ENCODE measurements at regions not wholly inside any gene's neighbourhood (a gene's known extent, or its start where the extent isn't known, plus 50 kb on each side); places are given as distances from the start of the nearest gene placed in this dataset.

GRCh38 chr10:3699916-3700315 is 85.1 kb downstream of the KLF6 start:
- no peak overlapping the region for H3K27ac ChIP-seq (ENCODE audit: low read depth, low read length)
- no peaks in the 10 kb centered on the region for H3K79me1 ChIP-seq (ENCODE audit: low read length)
- no peak overlapping the region for H4K8ac ChIP-seq (ENCODE audit: low read depth, low read length)
- H3K23ac ChIP-seq (ENCODE audit: low read length), result no peak overlapping the region
- H2BK5ac ChIP-seq (ENCODE audit: low read length), result no peak overlapping the region
- H3K36me3 ChIP-seq (ENCODE audit: control insufficient read depth, insufficient read depth, low read length), result no peaks in the 10 kb centered on the region
- H3K4ac ChIP-seq (ENCODE audit: low read depth, low read length), result no peak overlapping the region
- DNase-seq, result peak; percentile 55
- H2AK5ac ChIP-seq (ENCODE audit: low read length), result no peak overlapping the region
- H3K4me1 ChIP-seq (ENCODE audit: control insufficient read depth, low read depth, low read length), result peaks cover 7% of the 10 kb centered on the region
- no peak overlapping the region for H3K4me2 ChIP-seq (ENCODE audit: low read length)
- H3K9ac ChIP-seq (ENCODE audit: low read length), result no peak overlapping the region
- no peak overlapping the region for H2BK15ac ChIP-seq (replicated peaks; ENCODE audit: low read depth)
- no peak overlapping the region for H2BK120ac ChIP-seq (ENCODE audit: low read depth, low read length)
- H3K27me3 ChIP-seq (ENCODE audit: insufficient read depth, low read length, poor library complexity), result no peaks in the 10 kb centered on the region
- WGBS (ENCODE audit: extremely low coverage, insufficient coverage, low lambda C conversion rate), result no CpG with 5 or more reads among the region's 5 CpGs
- H3K4me3 ChIP-seq (ENCODE audit: low read length), result no peak overlapping the region
- no peak overlapping the region for H3K56ac ChIP-seq (ENCODE audit: low read length)
- no peak overlapping the region for H4K5ac ChIP-seq (ENCODE audit: low read length)
- no peaks in the 10 kb centered on the region for H3K79me2 ChIP-seq (ENCODE audit: control insufficient read depth, insufficient read depth, low read length)
- H3K18ac ChIP-seq (ENCODE audit: low read length), result peak overlapping the region; percentile 40

- WGBS (ENCODE audit: extremely low coverage, insufficient coverage, low lambda C conversion rate), result no CpG with 5 or more reads among the region's 1 CpG
- H3K27ac ChIP-seq (ENCODE audit: low read depth, low read length), result no peak overlapping the region
Observed at GRCh38 chr10:3698312-3698711, 86.7 kb downstream of the KLF6 start.

GRCh38 chr10:3693698-3694080 is 91.3 kb downstream of the KLF6 start:
- H4K8ac ChIP-seq (ENCODE audit: low read depth, low read length), result no peak overlapping the region
- H2BK15ac ChIP-seq (replicated peaks; ENCODE audit: low read depth), result no peak overlapping the region
- H4K5ac ChIP-seq (ENCODE audit: low read length), result no peak overlapping the region
- H3K79me1 ChIP-seq (ENCODE audit: low read length), result no peaks in the 10 kb centered on the region
- H3K4me1 ChIP-seq (ENCODE audit: control insufficient read depth, low read depth, low read length), result peaks cover 8% of the 10 kb centered on the region
- H2BK120ac ChIP-seq (ENCODE audit: low read depth, low read length), result no peak overlapping the region
- WGBS (ENCODE audit: extremely low coverage, insufficient coverage, low lambda C conversion rate), result no CpG with 5 or more reads among the region's 1 CpG
- H3K56ac ChIP-seq (ENCODE audit: low read length), result peak overlapping the region; percentile 56
- H3K4me2 ChIP-seq (ENCODE audit: low read length), result no peak overlapping the region
- H3K36me3 ChIP-seq (ENCODE audit: control insufficient read depth, insufficient read depth, low read length), result no peaks in the 10 kb centered on the region
- H3K23ac ChIP-seq (ENCODE audit: low read length), result no peak overlapping the region
- no peak for DNase-seq
- H3K18ac ChIP-seq (ENCODE audit: low read length), result no peak overlapping the region
- H2AK5ac ChIP-seq (ENCODE audit: low read length), result no peak overlapping the region
- no peaks in the 10 kb centered on the region for H3K27me3 ChIP-seq (ENCODE audit: insufficient read depth, low read length, poor library complexity)
- no peak overlapping the region for H3K9ac ChIP-seq (ENCODE audit: low read length)
- no peak overlapping the region for H3K27ac ChIP-seq (ENCODE audit: low read depth, low read length)
- H3K4me3 ChIP-seq (ENCODE audit: low read length), result no peak overlapping the region
- H3K4ac ChIP-seq (ENCODE audit: low read depth, low read length), result no peak overlapping the region
- peak overlapping the region; percentile 70 for H2BK5ac ChIP-seq (ENCODE audit: low read length)
- H3K79me2 ChIP-seq (ENCODE audit: control insufficient read depth, insufficient read depth, low read length), result no peaks in the 10 kb centered on the region

More at GRCh38 chr10:3698312-3698711, 86.7 kb downstream of the KLF6 start:
- H2BK5ac ChIP-seq (ENCODE audit: low read length), result no peak overlapping the region
- no peak overlapping the region for H3K18ac ChIP-seq (ENCODE audit: low read length)
- no peak overlapping the region for H2BK120ac ChIP-seq (ENCODE audit: low read depth, low read length)
- H3K36me3 ChIP-seq (ENCODE audit: control insufficient read depth, insufficient read depth, low read length), result no peaks in the 10 kb centered on the region
- H2AK5ac ChIP-seq (ENCODE audit: low read length), result no peak overlapping the region
- no peaks in the 10 kb centered on the region for H3K27me3 ChIP-seq (ENCODE audit: insufficient read depth, low read length, poor library complexity)
- no peaks in the 10 kb centered on the region for H3K79me1 ChIP-seq (ENCODE audit: low read length)
- no peak overlapping the region for H4K5ac ChIP-seq (ENCODE audit: low read length)
- H3K4me2 ChIP-seq (ENCODE audit: low read length), result no peak overlapping the region
- H3K4ac ChIP-seq (ENCODE audit: low read depth, low read length), result no peak overlapping the region
- H3K56ac ChIP-seq (ENCODE audit: low read length), result no peak overlapping the region
- H3K9ac ChIP-seq (ENCODE audit: low read length), result no peak overlapping the region
- no peak overlapping the region for H4K8ac ChIP-seq (ENCODE audit: low read depth, low read length)
- no peak overlapping the region for H2BK15ac ChIP-seq (replicated peaks; ENCODE audit: low read depth)
- peak; percentile 45 for DNase-seq
- H3K4me1 ChIP-seq (ENCODE audit: control insufficient read depth, low read depth, low read length), result peaks cover 9% of the 10 kb centered on the region
- no peaks in the 10 kb centered on the region for H3K79me2 ChIP-seq (ENCODE audit: control insufficient read depth, insufficient read depth, low read length)
- no peak overlapping the region for H3K4me3 ChIP-seq (ENCODE audit: low read length)
- no peak overlapping the region for H3K23ac ChIP-seq (ENCODE audit: low read length)

- Histone ChIP-seq H3K36me3 (ENCODE audit: control insufficient read depth, insufficient read depth, low read length) (no peaks in the 10 kb centered on the region), H2BK120ac (ENCODE audit: low read depth, low read length) (no peak overlapping the region), H2BK5ac (ENCODE audit: low read length) (peak overlapping the region; percentile 70), H3K9ac (ENCODE audit: low read length) (no peak overlapping the region), H3K27ac (ENCODE audit: low read depth, low read length) (no peak overlapping the region), H3K23ac (ENCODE audit: low read length) (no peak overlapping the region), H4K5ac (ENCODE audit: low read length) (no peak overlapping the region), H3K79me2 (ENCODE audit: control insufficient read depth, insufficient read depth, low read length) (no peaks in the 10 kb centered on the region), H3K18ac (ENCODE audit: low read length) (no peak overlapping the region), H3K4me1 (ENCODE audit: control insufficient read depth, low read depth, low read length) (peaks cover 7% of the 10 kb centered on the region), H4K8ac (ENCODE audit: low read depth, low read length) (no peak overlapping the region), H2AK5ac (ENCODE audit: low read length) (peak overlapping the region; percentile 61), H3K4me3 (ENCODE audit: low read length) (no peak overlapping the region), H3K4me2 (ENCODE audit: low read length) (no peak overlapping the region), H3K56ac (ENCODE audit: low read length) (peak overlapping the region; percentile 56), H3K27me3 (ENCODE audit: insufficient read depth, low read length, poor library complexity) (no peaks in the 10 kb centered on the region), H3K4ac (ENCODE audit: low read depth, low read length) (no peak overlapping the region), H3K79me1 (ENCODE audit: low read length) (no peaks in the 10 kb centered on the region), H2BK15ac (replicated peaks; ENCODE audit: low read depth) (no peak overlapping the region)
- WGBS (ENCODE audit: extremely low coverage, insufficient coverage, low lambda C conversion rate), result no CpG with 5 or more reads among the region's 11 CpGs
- peak; percentile 80 for DNase-seq
Observed at GRCh38 chr10:3693022-3693697, 91.8 kb downstream of the KLF6 start.

GRCh38 chr10:3692387-3692999 is 92.5 kb downstream of the KLF6 start:
- Histone ChIP-seq H3K27ac (ENCODE audit: low read depth, low read length) (no peak overlapping the region), H2BK15ac (replicated peaks; ENCODE audit: low read depth) (peak overlapping the region; percentile 11), H3K4me3 (ENCODE audit: low read length) (no peak overlapping the region), H2BK5ac (ENCODE audit: low read length) (no peak overlapping the region), H3K36me3 (ENCODE audit: control insufficient read depth, insufficient read depth, low read length) (no peaks in the 10 kb centered on the region), H3K79me2 (ENCODE audit: control insufficient read depth, insufficient read depth, low read length) (no peaks in the 10 kb centered on the region), H2BK120ac (ENCODE audit: low read depth, low read length) (no peak overlapping the region), H3K18ac (ENCODE audit: low read length) (no peak overlapping the region), H2AK5ac (ENCODE audit: low read length) (no peak overlapping the region), H3K4me2 (ENCODE audit: low read length) (no peak overlapping the region), H3K79me1 (ENCODE audit: low read length) (no peaks in the 10 kb centered on the region), H4K8ac (ENCODE audit: low read depth, low read length) (no peak overlapping the region), H3K4me1 (ENCODE audit: control insufficient read depth, low read depth, low read length) (peaks cover 7% of the 10 kb centered on the region), H3K23ac (ENCODE audit: low read length) (no peak overlapping the region), H4K5ac (ENCODE audit: low read length) (no peak overlapping the region), H3K9ac (ENCODE audit: low read length) (no peak overlapping the region), H3K4ac (ENCODE audit: low read depth, low read length) (no peak overlapping the region), H3K56ac (ENCODE audit: low read length) (no peak overlapping the region), H3K27me3 (ENCODE audit: insufficient read depth, low read length, poor library complexity) (no peaks in the 10 kb centered on the region)
- peak; percentile 36 for DNase-seq
- WGBS (ENCODE audit: extremely low coverage, insufficient coverage, low lambda C conversion rate), result no CpG with 5 or more reads among the region's 7 CpGs

Measured in mesendoderm (in vitro differentiated cells).